ENCODE measurements at regions not wholly inside any gene's neighbourhood (a gene's known extent, or its start where the extent isn't known, plus 50 kb on each side); places are given as distances from the start of the nearest gene placed in this dataset.

GRCh38 chr21:17406202-17406601, 106.6 kb upstream of the CXADR start:
- Histone ChIP-seq H3K4me3 (ENCODE audit: low read length in 2 of 2) (no peak overlapping the region), H3K27me3 (ENCODE audit: control insufficient read depth in 1 of 2, insufficient read depth in 2 of 2, low read length in 2 of 2) (no peaks in the 10 kb centered on the region), H3K4me1 (ENCODE audit: control insufficient read depth, insufficient read depth, low read length) (no peaks in the 10 kb centered on the region), H3K9ac (ENCODE audit: low read length in 2 of 2) (no peak overlapping the region), H3K36me3 (ENCODE audit: control insufficient read depth in 2 of 2, insufficient read depth in 2 of 2, low read length in 2 of 2) (no peaks in the 10 kb centered on the region), H3K27ac (ENCODE audit: low read length) (no peak overlapping the region), H3K9me3 (ENCODE audit: control insufficient read depth in 2 of 2, low read length in 2 of 2) (no peaks in the 10 kb centered on the region)

- Histone ChIP-seq H3K36me3 (ENCODE audit: control insufficient read depth in 2 of 2, insufficient read depth in 2 of 2, low read length in 2 of 2) (no peaks in the 10 kb centered on the region), H3K9ac (ENCODE audit: low read length in 2 of 2) (no peak overlapping the region), H3K27me3 (ENCODE audit: control insufficient read depth in 1 of 2, insufficient read depth in 2 of 2, low read length in 2 of 2) (no peaks in the 10 kb centered on the region), H3K4me3 (ENCODE audit: low read length in 2 of 2) (no peak overlapping the region), H3K9me3 (ENCODE audit: control insufficient read depth in 2 of 2, low read length in 2 of 2) (no peaks in the 10 kb centered on the region), H3K27ac (ENCODE audit: low read length) (no peak overlapping the region), H3K4me1 (ENCODE audit: control insufficient read depth, insufficient read depth, low read length) (no peaks in the 10 kb centered on the region)
These were observed 98.1 kb upstream of the CXADR start for GRCh38 chr21:17414766-17415165.

- H3K9me3 ChIP-seq (ENCODE audit: control insufficient read depth in 2 of 2, low read length in 2 of 2): no peaks in the 10 kb centered on the region
- no peak overlapping the region for H3K27ac ChIP-seq (ENCODE audit: low read length)
- no peak overlapping the region for H3K4me3 ChIP-seq (ENCODE audit: low read length in 2 of 2)
- H3K27me3 ChIP-seq (ENCODE audit: control insufficient read depth in 1 of 2, insufficient read depth in 2 of 2, low read length in 2 of 2): no peaks in the 10 kb centered on the region
- H3K4me1 ChIP-seq (ENCODE audit: control insufficient read depth, insufficient read depth, low read length): no peaks in the 10 kb centered on the region
- H3K36me3 ChIP-seq (ENCODE audit: control insufficient read depth in 2 of 2, insufficient read depth in 2 of 2, low read length in 2 of 2): no peaks in the 10 kb centered on the region
- no peak overlapping the region for H3K9ac ChIP-seq (ENCODE audit: low read length in 2 of 2)
These were observed 96.7 kb upstream of the CXADR start for GRCh38 chr21:17416139-17416538.

- Histone ChIP-seq H3K4me1 (ENCODE audit: control insufficient read depth, insufficient read depth, low read length) (no peaks in the 10 kb centered on the region), H3K9ac (ENCODE audit: low read length in 2 of 2) (no peak overlapping the region), H3K9me3 (ENCODE audit: control insufficient read depth in 2 of 2, low read length in 2 of 2) (no peaks in the 10 kb centered on the region), H3K27ac (ENCODE audit: low read length) (no peak overlapping the region), H3K36me3 (ENCODE audit: control insufficient read depth in 2 of 2, insufficient read depth in 2 of 2, low read length in 2 of 2) (no peaks in the 10 kb centered on the region), H3K4me3 (ENCODE audit: low read length in 2 of 2) (no peak overlapping the region), H3K27me3 (ENCODE audit: control insufficient read depth in 1 of 2, insufficient read depth in 2 of 2, low read length in 2 of 2) (no peaks in the 10 kb centered on the region)
These were observed 89.9 kb upstream of the CXADR start for GRCh38 chr21:17422931-17423330.

GRCh38 chr21:17427157-17427556, 85.7 kb upstream of the CXADR start:
- Histone ChIP-seq H3K36me3 (ENCODE audit: control insufficient read depth in 2 of 2, insufficient read depth in 2 of 2, low read length in 2 of 2) (no peaks in the 10 kb centered on the region), H3K4me1 (ENCODE audit: control insufficient read depth, insufficient read depth, low read length) (no peaks in the 10 kb centered on the region), H3K27me3 (ENCODE audit: control insufficient read depth in 1 of 2, insufficient read depth in 2 of 2, low read length in 2 of 2) (no peaks in the 10 kb centered on the region), H3K9me3 (ENCODE audit: control insufficient read depth in 2 of 2, low read length in 2 of 2) (no peaks in the 10 kb centered on the region), H3K9ac (ENCODE audit: low read length in 2 of 2) (no peak overlapping the region), H3K27ac (ENCODE audit: low read length) (no peak overlapping the region), H3K4me3 (ENCODE audit: low read length in 2 of 2) (no peak overlapping the region)

- H3K27ac ChIP-seq (ENCODE audit: low read length): no peak overlapping the region
- no peaks in the 10 kb centered on the region for H3K27me3 ChIP-seq (ENCODE audit: control insufficient read depth in 1 of 2, insufficient read depth in 2 of 2, low read length in 2 of 2)
- H3K4me3 ChIP-seq (ENCODE audit: low read length in 2 of 2): no peak overlapping the region
- H3K4me1 ChIP-seq (ENCODE audit: control insufficient read depth, insufficient read depth, low read length): no peaks in the 10 kb centered on the region
- H3K9me3 ChIP-seq (ENCODE audit: control insufficient read depth in 2 of 2, low read length in 2 of 2): no peaks in the 10 kb centered on the region
- no peaks in the 10 kb centered on the region for H3K36me3 ChIP-seq (ENCODE audit: control insufficient read depth in 2 of 2, insufficient read depth in 2 of 2, low read length in 2 of 2)
- no peak overlapping the region for H3K9ac ChIP-seq (ENCODE audit: low read length in 2 of 2)
These were observed 84.9 kb upstream of the CXADR start for GRCh38 chr21:17427831-17428483.

- H3K27ac ChIP-seq (ENCODE audit: low read length): no peak overlapping the region
- H3K27me3 ChIP-seq (ENCODE audit: control insufficient read depth in 1 of 2, insufficient read depth in 2 of 2, low read length in 2 of 2): no peaks in the 10 kb centered on the region
- H3K4me3 ChIP-seq (ENCODE audit: low read length in 2 of 2): no peak overlapping the region
- H3K9me3 ChIP-seq (ENCODE audit: control insufficient read depth in 2 of 2, low read length in 2 of 2): no peaks in the 10 kb centered on the region
- H3K4me1 ChIP-seq (ENCODE audit: control insufficient read depth, insufficient read depth, low read length): no peaks in the 10 kb centered on the region
- H3K36me3 ChIP-seq (ENCODE audit: control insufficient read depth in 2 of 2, insufficient read depth in 2 of 2, low read length in 2 of 2): no peaks in the 10 kb centered on the region
- H3K9ac ChIP-seq (ENCODE audit: low read length in 2 of 2): no peak overlapping the region
These were observed 84.4 kb upstream of the CXADR start for GRCh38 chr21:17428484-17428869.

GRCh38 chr21:17428980-17429379, 83.9 kb upstream of the CXADR start:
- H3K4me3 ChIP-seq (ENCODE audit: low read length in 2 of 2): no peak overlapping the region
- no peaks in the 10 kb centered on the region for H3K27me3 ChIP-seq (ENCODE audit: control insufficient read depth in 1 of 2, insufficient read depth in 2 of 2, low read length in 2 of 2)
- H3K27ac ChIP-seq (ENCODE audit: low read length): no peak overlapping the region
- no peaks in the 10 kb centered on the region for H3K36me3 ChIP-seq (ENCODE audit: control insufficient read depth in 2 of 2, insufficient read depth in 2 of 2, low read length in 2 of 2)
- no peak overlapping the region for H3K9ac ChIP-seq (ENCODE audit: low read length in 2 of 2)
- no peaks in the 10 kb centered on the region for H3K4me1 ChIP-seq (ENCODE audit: control insufficient read depth, insufficient read depth, low read length)
- H3K9me3 ChIP-seq (ENCODE audit: control insufficient read depth in 2 of 2, low read length in 2 of 2): no peaks in the 10 kb centered on the region

- H3K9me3 ChIP-seq (ENCODE audit: control insufficient read depth in 2 of 2, low read length in 2 of 2): no peaks in the 10 kb centered on the region
- H3K4me1 ChIP-seq (ENCODE audit: control insufficient read depth, insufficient read depth, low read length): no peaks in the 10 kb centered on the region
- H3K27ac ChIP-seq (ENCODE audit: low read length): no peak overlapping the region
- no peak overlapping the region for H3K9ac ChIP-seq (ENCODE audit: low read length in 2 of 2)
- H3K27me3 ChIP-seq (ENCODE audit: control insufficient read depth in 1 of 2, insufficient read depth in 2 of 2, low read length in 2 of 2): no peaks in the 10 kb centered on the region
- no peak overlapping the region for H3K4me3 ChIP-seq (ENCODE audit: low read length in 2 of 2)
- H3K36me3 ChIP-seq (ENCODE audit: control insufficient read depth in 2 of 2, insufficient read depth in 2 of 2, low read length in 2 of 2): no peaks in the 10 kb centered on the region
These were observed 82.9 kb upstream of the CXADR start for GRCh38 chr21:17429936-17430335.

GRCh38 chr21:17432732-17433057, 80.1 kb upstream of the CXADR start:
- no peaks in the 10 kb centered on the region for H3K27me3 ChIP-seq (ENCODE audit: control insufficient read depth in 1 of 2, insufficient read depth in 2 of 2, low read length in 2 of 2)
- H3K9ac ChIP-seq (ENCODE audit: low read length in 2 of 2): no peak overlapping the region
- H3K4me1 ChIP-seq (ENCODE audit: control insufficient read depth, insufficient read depth, low read length): no peaks in the 10 kb centered on the region
- H3K9me3 ChIP-seq (ENCODE audit: control insufficient read depth in 2 of 2, low read length in 2 of 2): no peaks in the 10 kb centered on the region
- H3K36me3 ChIP-seq (ENCODE audit: control insufficient read depth in 2 of 2, insufficient read depth in 2 of 2, low read length in 2 of 2): no peaks in the 10 kb centered on the region
- no peak overlapping the region for H3K27ac ChIP-seq (ENCODE audit: low read length)
- H3K4me3 ChIP-seq (ENCODE audit: low read length in 2 of 2): no peak overlapping the region

GRCh38 chr21:17433730-17434129, 79.1 kb upstream of the CXADR start:
- H3K27me3 ChIP-seq (ENCODE audit: control insufficient read depth in 1 of 2, insufficient read depth in 2 of 2, low read length in 2 of 2): no peaks in the 10 kb centered on the region
- H3K27ac ChIP-seq (ENCODE audit: low read length): no peak overlapping the region
- H3K4me1 ChIP-seq (ENCODE audit: control insufficient read depth, insufficient read depth, low read length): no peaks in the 10 kb centered on the region
- H3K9ac ChIP-seq (ENCODE audit: low read length in 2 of 2): no peak overlapping the region
- H3K9me3 ChIP-seq (ENCODE audit: control insufficient read depth in 2 of 2, low read length in 2 of 2): no peaks in the 10 kb centered on the region
- no peaks in the 10 kb centered on the region for H3K36me3 ChIP-seq (ENCODE audit: control insufficient read depth in 2 of 2, insufficient read depth in 2 of 2, low read length in 2 of 2)
- no peak overlapping the region for H3K4me3 ChIP-seq (ENCODE audit: low read length in 2 of 2)
